ENCODE measurements at regions not wholly inside any gene's neighbourhood (a gene's known extent, or its start where the extent isn't known, plus 50 kb on each side); places are given as distances from the start of the nearest gene placed in this dataset.

- TF ChIP-seq CTCF (conservative IDR thresholded peaks at IDR 0.05; ENCODE audit: low read depth, low read length), result no peak
- TF ChIP-seq MAFK (IDR thresholded peaks at IDR 0.05; ENCODE audit: low read depth, low read length), result no peak
- TF ChIP-seq RAD21 (IDR thresholded peaks at IDR 0.05; ENCODE audit: low read length), result no peak
Measured at GRCh38 chr9:108300306-108301287, 555.2 kb downstream of the ACTL7B start.
